Suprapubic skin (tissue), 4 donors: ENCODE measurements at regions not wholly inside any gene's neighbourhood (a gene's known extent, or its start where the extent isn't known, plus 50 kb on each side); places are given as distances from the start of the nearest gene placed in this dataset.

Experiments
- DNase-seq, 2 donors: peaks; one replicate each; pipeline ENCODE4 v3.0.0-alpha.2; 2019; ENCODE audit warnings: low spot score in 2 of 2
- H3K27ac ChIP-seq: fragments of 200-600 bp; sonication (generic); one replicate; pipeline ENCODE4 v1.5.1; 2019
- H3K27me3 ChIP-seq: fragments of 200-600 bp; sonication (generic); one replicate; pipeline ENCODE4 v1.5.1; 2019
- H3K36me3 ChIP-seq: fragments of 200-600 bp; sonication (generic); one replicate; pipeline ENCODE4 v1.5.1; 2019
- H3K4me1 ChIP-seq: fragments of 200-600 bp; sonication (generic); one replicate; pipeline ENCODE4 v1.5.1; 2019
- H3K4me3 ChIP-seq: fragments of 200-600 bp; sonication (generic); one replicate; pipeline ENCODE4 v1.5.1; 2019; ENCODE audit warnings: mild to moderate bottlenecking
- H3K9me3 ChIP-seq: fragments of 200-600 bp; sonication (generic); one replicate; pipeline ENCODE4 v1.5.1; 2019
- CTCF ChIP-seq, 2 donors: fragments of 200-600 bp in 1 of 2; fragments of 450-650 bp in 1 of 2; sonication (generic) in 1 of 2; IDR thresholded peaks; one replicate each; pipeline ENCODE4 v1.5.1; 2016 to 2019; ENCODE audit warnings: antibody characterized with exemption in 2 of 2, mild to moderate bottlenecking in 1 of 2, moderate library complexity in 1 of 2
- EP300 ChIP-seq: sonication (generic); formaldehyde crosslinking; IDR thresholded peaks from one replicate; pipeline ENCODE4 v1.6.1; 2017; ENCODE audit warnings: antibody characterized with exemption
- POLR2A ChIP-seq, 2 donors: fragments of 450-650 bp; IDR thresholded peaks; one replicate each; pipeline ENCODE4 v1.6.1; 2017; ENCODE audit warnings: antibody characterized with exemption in 2 of 2, mild to moderate bottlenecking in 2 of 2, moderate library complexity in 2 of 2
- POLR2AphosphoS5 ChIP-seq, 3 donors: sonication (generic); formaldehyde crosslinking; IDR thresholded peaks; one replicate each; pipeline ENCODE4 v1.6.1; 2017; ENCODE audit warnings: antibody characterized with exemption in 3 of 3
- WGBS: methylation state at CpG from one replicate; pipeline ENCODE4 v1.1.5; 2018; 5-methylcytosine and 5-hydroxymethylcytosine counted together

GRCh38 chr10:107390563-107390962, 226.1 kb upstream of the SORCS1 start:
- DNase-seq: no peak
- 63% methylated on average over 1 of the region's 1 CpG for WGBS
- no peaks in the 10 kb centered on the region for H3K4me1 ChIP-seq
- H3K27ac ChIP-seq: no peak overlapping the region
- no peaks in the 10 kb centered on the region for H3K36me3 ChIP-seq
- H3K9me3 ChIP-seq: peaks cover 4% of the 10 kb centered on the region
- no peaks in the 10 kb centered on the region for H3K27me3 ChIP-seq
- no peak overlapping the region for H3K4me3 ChIP-seq
- TF ChIP-seq POLR2AphosphoS5 (IDR thresholded peaks at IDR 0.05) (no peak), EP300 (no peak), CTCF (IDR thresholded peaks at IDR 0.05) (no peak), POLR2A (IDR thresholded peaks at IDR 0.05) (no peak)

GRCh38 chr10:107383357-107383756, 218.9 kb upstream of the SORCS1 start:
- H3K4me3 ChIP-seq: no peak overlapping the region
- 84% methylated on average over 3 of the region's 3 CpGs for WGBS
- TF ChIP-seq POLR2AphosphoS5 (IDR thresholded peaks at IDR 0.05): no peak
- no peak for TF ChIP-seq CTCF (IDR thresholded peaks at IDR 0.05)
- TF ChIP-seq POLR2A (IDR thresholded peaks at IDR 0.05): no peak
- TF ChIP-seq EP300: no peak
- no peaks in the 10 kb centered on the region for H3K27me3 ChIP-seq
- no peak for DNase-seq
- H3K9me3 ChIP-seq: no peaks in the 10 kb centered on the region
- no peak overlapping the region for H3K27ac ChIP-seq
- H3K4me1 ChIP-seq: no peaks in the 10 kb centered on the region
- H3K36me3 ChIP-seq: no peaks in the 10 kb centered on the region

- TF ChIP-seq CTCF (IDR thresholded peaks at IDR 0.05): no peak
- no peak for TF ChIP-seq POLR2A (IDR thresholded peaks at IDR 0.05)
- no peak for TF ChIP-seq POLR2AphosphoS5 (IDR thresholded peaks at IDR 0.05)
- no peak for TF ChIP-seq EP300
- H3K36me3 ChIP-seq: no peaks in the 10 kb centered on the region
- no peaks in the 10 kb centered on the region for H3K9me3 ChIP-seq
- DNase-seq: no peak
- H3K27me3 ChIP-seq: no peaks in the 10 kb centered on the region
- no peaks in the 10 kb centered on the region for H3K4me1 ChIP-seq
- WGBS: 85% methylated on average over 2 of the region's 2 CpGs
- no peak overlapping the region for H3K4me3 ChIP-seq
- H3K27ac ChIP-seq: no peak overlapping the region
Measured at GRCh38 chr10:107379601-107380000, 215.1 kb upstream of the SORCS1 start.

GRCh38 chr10:107371801-107372200, 207.3 kb upstream of the SORCS1 start:
- H3K4me3 ChIP-seq: no peak overlapping the region
- no peaks in the 10 kb centered on the region for H3K9me3 ChIP-seq
- no peak for DNase-seq
- WGBS: 43% methylated on average over 2 of the region's 2 CpGs
- H3K36me3 ChIP-seq: no peaks in the 10 kb centered on the region
- TF ChIP-seq EP300 (no peak), POLR2AphosphoS5 (IDR thresholded peaks at IDR 0.05) (no peak), CTCF (IDR thresholded peaks at IDR 0.05) (no peak), POLR2A (IDR thresholded peaks at IDR 0.05) (no peak)
- no peaks in the 10 kb centered on the region for H3K4me1 ChIP-seq
- H3K27me3 ChIP-seq: no peaks in the 10 kb centered on the region
- H3K27ac ChIP-seq: no peak overlapping the region

GRCh38 chr10:107364872-107365271, 200.4 kb upstream of the SORCS1 start:
- H3K4me3 ChIP-seq: no peak overlapping the region
- H3K27ac ChIP-seq: no peak overlapping the region
- no peaks in the 10 kb centered on the region for H3K27me3 ChIP-seq
- TF ChIP-seq POLR2A (IDR thresholded peaks at IDR 0.05): no peak
- no peak for TF ChIP-seq CTCF (IDR thresholded peaks at IDR 0.05)
- no peak for TF ChIP-seq POLR2AphosphoS5 (IDR thresholded peaks at IDR 0.05)
- TF ChIP-seq EP300: no peak
- H3K9me3 ChIP-seq: no peaks in the 10 kb centered on the region
- DNase-seq: no peak
- 84% methylated on average over 3 of the region's 3 CpGs for WGBS
- H3K36me3 ChIP-seq: no peaks in the 10 kb centered on the region
- no peaks in the 10 kb centered on the region for H3K4me1 ChIP-seq
